T-helper 1 cell treated with Interleukin-12 subunit alpha and Interleukin-12 subunit beta and Interleukin-4 antibody, amounts not matched to agents 30 μg/mL and 1 μg/mL, for 36 hours (primary cell): ENCODE measurements at regions not wholly inside any gene's neighbourhood (a gene's known extent, or its start where the extent isn't known, plus 50 kb on each side); places are given as distances from the start of the nearest gene placed in this dataset.
"Not testable (repeated sequence)": the region's sequence is repeated elsewhere in the genome, so short reads cannot be mapped to it uniquely, and the experiment has no call there.

Source experiments
- H3K27ac Mint-ChIP-seq: one replicate; pipeline ENCODE4 v1.8.0; 2021; ENCODE audit warnings: mild to moderate bottlenecking, mixed read lengths
- H3K27me3 Mint-ChIP-seq: one replicate; pipeline ENCODE4 v1.8.0; 2021; ENCODE audit warnings: low read depth, mixed read lengths
- H3K36me3 Mint-ChIP-seq: one replicate; pipeline ENCODE4 v1.8.0; 2021; ENCODE audit warnings: low read depth, mixed read lengths
- H3K4me1 Mint-ChIP-seq: one replicate; pipeline ENCODE4 v1.8.0; 2021; ENCODE audit warnings: low read depth, mixed read lengths
- H3K4me3 Mint-ChIP-seq: one replicate; pipeline ENCODE4 v1.8.0; 2021; ENCODE audit warnings: mild to moderate bottlenecking, moderate library complexity, mixed read lengths
- H3K9me3 Mint-ChIP-seq: one replicate; pipeline ENCODE4 v1.8.0; 2021; ENCODE audit warnings: mixed read lengths

DNA sequence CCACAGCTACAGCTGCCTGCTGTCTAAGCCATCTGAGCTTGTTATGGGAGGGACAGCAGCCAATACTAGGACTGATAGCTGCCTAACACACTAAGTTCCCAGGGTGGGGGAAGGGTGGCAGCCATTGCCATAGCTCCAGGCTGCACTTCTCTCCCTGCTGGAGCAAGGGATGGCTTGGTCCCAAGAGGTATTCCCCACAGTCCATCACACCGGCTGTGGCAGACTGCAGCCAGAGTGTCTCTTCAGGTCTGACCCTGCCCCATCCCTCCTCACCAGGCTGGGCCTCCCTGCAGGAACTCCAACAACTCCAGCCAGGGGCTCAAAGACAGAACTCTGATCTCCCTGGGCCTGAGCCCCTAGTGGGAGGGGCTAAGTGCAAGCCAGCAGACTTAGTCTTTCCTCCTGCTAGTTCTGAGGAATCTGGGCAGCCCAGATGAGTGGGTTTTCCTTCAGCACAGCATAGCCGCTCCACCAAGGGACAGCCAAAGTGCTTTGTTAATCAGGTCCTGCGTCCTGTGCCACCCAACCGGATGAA is 632.1 kb downstream of the SOCS6 start:
- peaks cover 6% of the 10 kb centered on the region for H3K9me3 Mint-ChIP-seq
- H3K27me3 Mint-ChIP-seq, result no peaks in the 10 kb centered on the region
- H3K36me3 Mint-ChIP-seq, result no peaks in the 10 kb centered on the region
- H3K4me1 Mint-ChIP-seq, result no peaks in the 10 kb centered on the region
- H3K27ac Mint-ChIP-seq, result no peak overlapping the region
- H3K4me3 Mint-ChIP-seq, result no peak overlapping the region

DNA sequence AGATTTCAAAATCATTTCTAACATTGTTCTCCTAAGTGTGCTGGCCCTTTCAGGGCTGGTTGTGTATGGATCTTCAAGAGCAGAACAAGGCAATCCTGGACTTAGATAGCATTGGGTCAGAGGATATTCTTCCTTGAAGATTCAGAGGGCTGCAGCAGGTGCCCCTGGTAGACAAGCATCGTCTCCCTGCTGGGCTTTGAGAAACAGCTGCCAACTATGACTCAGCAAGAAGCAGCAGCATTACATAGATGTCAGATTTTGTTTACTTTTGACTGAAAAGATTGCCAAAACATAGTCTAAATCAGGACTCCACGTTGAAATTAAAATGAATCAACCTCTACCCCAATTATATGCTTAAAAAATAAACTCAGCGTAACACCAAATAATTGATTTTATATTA is 618.8 kb downstream of the SOCS6 start:
- H3K4me3 Mint-ChIP-seq, result no peak overlapping the region
- H3K36me3 Mint-ChIP-seq, result no peaks in the 10 kb centered on the region
- no peak overlapping the region for H3K27ac Mint-ChIP-seq
- H3K4me1 Mint-ChIP-seq, result no peaks in the 10 kb centered on the region
- no peaks in the 10 kb centered on the region for H3K9me3 Mint-ChIP-seq
- H3K27me3 Mint-ChIP-seq, result no peaks in the 10 kb centered on the region

DNA sequence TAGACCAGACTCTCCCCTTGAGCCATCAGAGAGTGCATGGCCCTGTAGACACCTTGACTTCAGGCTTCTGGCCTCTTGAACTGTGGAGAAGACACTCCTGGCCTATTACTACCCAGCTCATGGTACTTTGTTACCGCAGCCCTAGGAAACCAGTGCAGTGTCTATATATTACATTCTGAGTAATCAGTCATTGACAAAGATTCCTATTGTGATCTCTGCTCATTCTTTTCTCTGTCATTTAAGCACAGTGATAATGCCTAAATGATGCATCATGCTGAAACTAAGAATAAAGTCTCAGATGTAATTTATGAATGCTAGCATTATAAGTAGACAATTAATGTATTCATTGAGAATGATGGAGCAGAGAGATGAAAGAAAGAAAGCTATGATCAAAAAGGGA is 603.5 kb downstream of the SOCS6 start:
- no peaks in the 10 kb centered on the region for H3K36me3 Mint-ChIP-seq

GRCh38 chr18:70870292-70870691 is 581.4 kb downstream of the SOCS6 start:
- Mint-ChIP-seq H3K27ac (no peak overlapping the region), H3K9me3 (peaks cover 8% of the 10 kb centered on the region), H3K36me3 (no peaks in the 10 kb centered on the region), H3K4me1 (no peaks in the 10 kb centered on the region), H3K4me3 (no peak overlapping the region), H3K27me3 (no peaks in the 10 kb centered on the region)

More for the DNA sequence above, 603.5 kb downstream of the SOCS6 start:
- H3K27ac Mint-ChIP-seq, result no peak overlapping the region
- H3K27me3 Mint-ChIP-seq, result no peaks in the 10 kb centered on the region
- H3K4me3 Mint-ChIP-seq, result no peak overlapping the region
- H3K9me3 Mint-ChIP-seq, result peaks cover 7% of the 10 kb centered on the region
- no peaks in the 10 kb centered on the region for H3K4me1 Mint-ChIP-seq

DNA sequence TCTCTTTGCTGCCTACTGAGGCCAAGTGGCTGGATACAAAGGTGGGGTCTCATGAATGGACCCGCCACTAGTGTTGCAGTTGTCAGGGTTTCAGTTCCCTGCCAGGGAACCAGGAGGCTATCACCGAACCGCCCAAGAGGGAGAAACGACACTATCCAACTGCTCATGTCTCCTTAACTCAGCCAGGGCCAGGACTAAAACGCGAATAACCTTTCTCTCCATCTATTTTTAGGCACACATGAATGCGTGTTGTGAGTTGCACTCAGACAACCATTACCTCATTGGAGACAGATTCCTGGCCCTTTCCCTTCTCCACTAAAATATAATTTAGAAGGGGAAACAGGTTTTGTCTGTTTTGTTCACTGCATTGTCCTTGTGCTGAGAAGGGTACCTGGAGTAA is 559.5 kb downstream of the SOCS6 start:
- H3K9me3 Mint-ChIP-seq, result no peaks in the 10 kb centered on the region
- H3K36me3 Mint-ChIP-seq, result no peaks in the 10 kb centered on the region
- no peaks in the 10 kb centered on the region for H3K4me1 Mint-ChIP-seq
- H3K27ac Mint-ChIP-seq, result no peak overlapping the region
- no peak overlapping the region for H3K4me3 Mint-ChIP-seq
- no peaks in the 10 kb centered on the region for H3K27me3 Mint-ChIP-seq

DNA sequence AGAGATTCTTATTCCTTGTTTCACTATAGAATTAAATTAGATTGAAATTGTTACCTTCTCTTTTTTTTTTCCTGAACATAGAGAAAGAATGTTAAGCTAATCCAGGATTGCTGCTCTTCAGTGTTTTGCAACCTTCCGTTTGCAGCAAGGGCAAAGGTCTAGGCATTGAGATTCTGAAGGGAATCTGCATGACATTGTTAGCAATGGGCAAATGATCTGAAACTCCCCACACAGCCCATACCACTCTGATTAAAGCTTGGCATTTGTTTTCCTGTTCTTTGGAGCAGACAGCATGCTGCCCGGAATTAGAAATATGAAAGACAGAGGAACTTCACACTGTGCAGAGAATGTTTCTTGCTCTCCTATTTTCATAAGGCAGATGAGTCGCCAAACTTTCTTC is 551.8 kb downstream of the SOCS6 start:
- no peak overlapping the region for H3K27ac Mint-ChIP-seq
- no peaks in the 10 kb centered on the region for H3K36me3 Mint-ChIP-seq
- no peaks in the 10 kb centered on the region for H3K4me1 Mint-ChIP-seq
- H3K9me3 Mint-ChIP-seq, result no peaks in the 10 kb centered on the region
- H3K4me3 Mint-ChIP-seq, result no peak overlapping the region
- H3K27me3 Mint-ChIP-seq, result no peaks in the 10 kb centered on the region

- no peaks in the 10 kb centered on the region for H3K4me1 Mint-ChIP-seq
- no peak overlapping the region for H3K27ac Mint-ChIP-seq
- H3K4me3 Mint-ChIP-seq, result no peak overlapping the region
- H3K36me3 Mint-ChIP-seq, result no peaks in the 10 kb centered on the region
- H3K27me3 Mint-ChIP-seq, result no peaks in the 10 kb centered on the region
- H3K9me3 Mint-ChIP-seq, result no peaks in the 10 kb centered on the region
Observed at GRCh38 chr18:70827632-70828031, 538.8 kb downstream of the SOCS6 start.

GRCh38 chr18:70826571-70826970 is 537.7 kb downstream of the SOCS6 start:
- no peak overlapping the region for H3K4me3 Mint-ChIP-seq
- no peaks in the 10 kb centered on the region for H3K9me3 Mint-ChIP-seq
- H3K27me3 Mint-ChIP-seq, result no peaks in the 10 kb centered on the region
- no peaks in the 10 kb centered on the region for H3K4me1 Mint-ChIP-seq
- H3K36me3 Mint-ChIP-seq, result no peaks in the 10 kb centered on the region
- H3K27ac Mint-ChIP-seq, result no peak overlapping the region

DNA sequence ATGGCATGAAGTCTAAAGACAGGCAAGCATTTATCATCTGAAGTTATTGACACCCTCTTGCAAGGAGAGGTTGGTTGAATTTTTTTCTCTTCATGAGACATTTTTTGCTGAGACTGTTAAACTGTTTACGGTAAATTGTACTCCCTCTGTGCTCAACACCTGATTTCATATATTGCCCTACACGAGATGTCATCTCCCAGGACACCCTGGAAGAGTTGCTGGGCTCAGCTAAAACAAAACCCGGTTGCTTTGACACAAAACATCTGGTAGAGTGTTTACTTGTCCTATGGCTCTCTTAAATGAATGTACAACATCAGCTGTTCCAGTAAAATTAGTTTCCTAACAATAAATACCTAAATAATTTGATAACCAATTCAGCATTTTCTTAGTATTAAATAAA is 533.8 kb downstream of the SOCS6 start:
- H3K27ac Mint-ChIP-seq, result no peak overlapping the region
- no peak overlapping the region for H3K4me3 Mint-ChIP-seq
- H3K9me3 Mint-ChIP-seq, result no peaks in the 10 kb centered on the region
- H3K4me1 Mint-ChIP-seq, result no peaks in the 10 kb centered on the region
- no peaks in the 10 kb centered on the region for H3K36me3 Mint-ChIP-seq
- no peaks in the 10 kb centered on the region for H3K27me3 Mint-ChIP-seq

- H3K4me3 Mint-ChIP-seq, result no peak overlapping the region
- H3K27ac Mint-ChIP-seq, result no peak overlapping the region
- H3K27me3 Mint-ChIP-seq, result no peaks in the 10 kb centered on the region
- H3K4me1 Mint-ChIP-seq, result no peaks in the 10 kb centered on the region
- no peaks in the 10 kb centered on the region for H3K9me3 Mint-ChIP-seq
- no peaks in the 10 kb centered on the region for H3K36me3 Mint-ChIP-seq
Observed at GRCh38 chr18:70822117-70822516, 533.3 kb downstream of the SOCS6 start.

- Mint-ChIP-seq H3K4me3 (no peak overlapping the region), H3K36me3 (no peaks in the 10 kb centered on the region), H3K9me3 (peaks cover 15% of the 10 kb centered on the region), H3K4me1 (no peaks in the 10 kb centered on the region), H3K27me3 (no peaks in the 10 kb centered on the region), H3K27ac (no peak overlapping the region)
Observed at GRCh38 chr18:70808481-70809056, 519.7 kb downstream of the SOCS6 start.

DNA sequence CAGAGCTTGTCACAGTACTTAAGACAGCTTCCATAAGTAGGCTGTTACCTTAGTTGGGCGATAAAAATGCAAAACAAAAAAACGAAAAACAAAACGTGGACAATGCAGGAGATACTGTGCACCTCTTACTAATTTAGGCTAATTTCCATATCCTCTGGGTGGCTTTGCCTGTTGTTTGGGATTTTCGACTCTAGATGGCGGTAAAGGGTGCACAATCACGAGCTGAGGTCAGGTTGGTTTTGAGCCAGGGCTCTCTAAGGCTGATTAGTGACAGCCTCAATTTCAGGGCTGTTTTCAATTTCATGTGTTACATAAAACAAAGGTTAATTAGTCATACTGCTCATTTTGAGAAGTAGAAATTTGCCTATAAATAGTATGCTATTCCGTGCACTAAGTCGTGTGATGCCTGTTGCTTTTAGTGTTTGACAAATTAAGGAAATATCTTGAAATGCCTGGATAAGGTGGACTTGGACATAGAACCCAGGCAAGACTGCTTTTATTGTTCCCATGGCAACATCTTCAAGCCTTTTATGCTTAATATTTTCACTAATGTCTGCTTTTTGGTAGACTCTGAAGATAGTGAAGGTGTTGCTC is 493.1 kb downstream of the SOCS6 start:
- Mint-ChIP-seq H3K36me3 (no peaks in the 10 kb centered on the region), H3K4me3 (no peak overlapping the region), H3K27ac (no peak overlapping the region), H3K27me3 (no peaks in the 10 kb centered on the region), H3K9me3 (no peaks in the 10 kb centered on the region), H3K4me1 (no peaks in the 10 kb centered on the region)

DNA sequence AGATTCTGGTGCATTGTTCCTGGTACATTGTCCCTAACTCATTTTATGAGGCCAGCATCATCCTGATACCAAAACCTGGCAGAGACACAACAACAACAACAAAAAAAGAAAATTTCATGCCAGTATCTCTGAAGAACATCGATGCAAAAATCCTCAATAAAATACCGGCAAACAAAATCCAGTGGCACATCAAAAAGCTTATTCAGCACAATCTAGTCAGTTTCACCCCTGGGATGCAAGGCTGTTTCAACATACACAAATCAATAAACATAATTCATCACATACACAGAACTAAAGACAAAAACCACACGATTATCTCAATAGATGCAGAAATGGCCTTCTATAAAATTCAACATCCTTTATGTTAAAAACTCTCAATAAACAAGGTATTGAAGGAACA is 477.4 kb downstream of the SOCS6 start:
- H3K36me3 Mint-ChIP-seq, H3K9me3 Mint-ChIP-seq, H3K27ac Mint-ChIP-seq, H3K4me3 Mint-ChIP-seq, H3K4me1 Mint-ChIP-seq, H3K27me3 Mint-ChIP-seq: not testable (repeated sequence)

- H3K4me3 Mint-ChIP-seq, result no peak overlapping the region
- H3K27me3 Mint-ChIP-seq, result no peaks in the 10 kb centered on the region
- no peaks in the 10 kb centered on the region for H3K4me1 Mint-ChIP-seq
- H3K27ac Mint-ChIP-seq, result no peak overlapping the region
- H3K36me3 Mint-ChIP-seq, result no peaks in the 10 kb centered on the region
- no peaks in the 10 kb centered on the region for H3K9me3 Mint-ChIP-seq
Observed at GRCh38 chr18:70762812-70763211, 474.0 kb downstream of the SOCS6 start.

- Mint-ChIP-seq H3K36me3 (no peaks in the 10 kb centered on the region), H3K4me1 (no peaks in the 10 kb centered on the region), H3K27me3 (no peaks in the 10 kb centered on the region), H3K27ac (no peak overlapping the region), H3K9me3 (peaks cover 9% of the 10 kb centered on the region), H3K4me3 (no peak overlapping the region)
Observed at GRCh38 chr18:70758780-70759179, 469.9 kb downstream of the SOCS6 start.
